Activated CD8-positive, alpha-beta memory T cell treated with anti-CD3 and anti-CD28 coated beads, Interleukin-2, amount 50 U/mL, for 24 hours (primary cell): ENCODE measurements at regions not wholly inside any gene's neighbourhood (a gene's known extent, or its start where the extent isn't known, plus 50 kb on each side); places are given as distances from the start of the nearest gene placed in this dataset.
"Not testable (repeated sequence)": the region's sequence is repeated elsewhere in the genome, so short reads cannot be mapped to it uniquely, and the experiment has no call there.

Experiments used
- DNase-seq: peaks from one replicate; pipeline ENCODE4 v3.0.0-alpha.2; 2020; ENCODE audit errors: extremely low read depth

GRCh38 chr4:17436047-17436749, 75.7 kb downstream of the QDPR start:
- not testable (repeated sequence) for DNase-seq

- no peak for DNase-seq
Measured at GRCh38 chr4:17433827-17434226, 78.1 kb downstream of the QDPR start.

GRCh38 chr4:17427991-17428390, 83.9 kb downstream of the QDPR start:
- no peak for DNase-seq

- no peak for DNase-seq
Measured at GRCh38 chr4:17426222-17426621, 85.7 kb downstream of the QDPR start.

GRCh38 chr4:17418010-17418409, 93.9 kb downstream of the QDPR start:
- no peak for DNase-seq

GRCh38 chr4:17414392-17414791, 97.5 kb downstream of the QDPR start:
- no peak for DNase-seq

GRCh38 chr4:17400686-17401085, 111.2 kb downstream of the QDPR start:
- no peak for DNase-seq

- no peak for DNase-seq
Measured at GRCh38 chr4:17398805-17399204, 113.1 kb downstream of the QDPR start.

- DNase-seq: no peak
Measured at GRCh38 chr4:17398035-17398434, 113.9 kb downstream of the QDPR start.

- no peak for DNase-seq
Measured at GRCh38 chr4:17397611-17398010, 114.3 kb downstream of the QDPR start.

- no peak for DNase-seq
Measured at GRCh38 chr4:17385403-17385802, 126.5 kb downstream of the QDPR start.

- DNase-seq: no peak
Measured at GRCh38 chr4:17380347-17380746, 131.5 kb downstream of the QDPR start.

- no peak for DNase-seq
Measured at GRCh38 chr4:17376205-17376604, 135.7 kb downstream of the QDPR start.

- DNase-seq: no peak
Measured at GRCh38 chr4:17373666-17374065, 138.2 kb downstream of the QDPR start.

- DNase-seq: no peak
Measured at GRCh38 chr4:17370818-17371217, 141.1 kb downstream of the QDPR start.

GRCh38 chr4:17368408-17368807, 143.5 kb downstream of the QDPR start:
- DNase-seq: no peak

GRCh38 chr4:17367201-17367600, 144.7 kb downstream of the QDPR start:
- no peak for DNase-seq

GRCh38 chr4:17366496-17366895, 145.4 kb downstream of the QDPR start:
- DNase-seq: no peak

GRCh38 chr4:17362430-17362829, 149.5 kb downstream of the QDPR start:
- no peak for DNase-seq

- no peak for DNase-seq
Measured at GRCh38 chr4:17358241-17358640, 153.6 kb downstream of the QDPR start.

- DNase-seq: no peak
Measured at GRCh38 chr4:17356926-17357325, 155.0 kb downstream of the QDPR start.

GRCh38 chr4:17352357-17352756, 159.5 kb downstream of the QDPR start:
- no peak for DNase-seq

GRCh38 chr4:17347445-17347844, 164.4 kb downstream of the QDPR start:
- DNase-seq: no peak

GRCh38 chr4:17339376-17339775, 172.5 kb downstream of the QDPR start:
- no peak for DNase-seq
